Nephron (organoid): ENCODE measurements at regions not wholly inside any gene's neighbourhood (a gene's known extent, or its start where the extent isn't known, plus 50 kb on each side); places are given as distances from the start of the nearest gene placed in this dataset.

Experiments
- H3K27ac Mint-ChIP-seq, 3 experiments: 2 replicates each; pipeline ENCODE4 v1.8.0; 2020; ENCODE audit warnings: mixed read lengths in 3 of 3, mild to moderate bottlenecking in 2 of 3, moderate library complexity in 1 of 3
- H3K27me3 Mint-ChIP-seq: 2 replicates; pipeline ENCODE4 v1.8.0; 2021; ENCODE audit warnings: low read depth, mild to moderate bottlenecking, moderate library complexity, mixed read lengths
- H3K36me3 Mint-ChIP-seq: 2 replicates; pipeline ENCODE4 v1.8.0; 2020; ENCODE audit warnings: low read depth, mixed read lengths
- H3K4me1 Mint-ChIP-seq: 2 replicates; pipeline ENCODE4 v1.8.0; 2020; ENCODE audit warnings: mixed read lengths
- H3K4me3 Mint-ChIP-seq, 3 experiments: 2 replicates each; pipeline ENCODE4 v1.8.0; 2020; ENCODE audit warnings: mild to moderate bottlenecking in 3 of 3, mixed read lengths in 3 of 3, moderate library complexity in 2 of 3
- H3K9me3 Mint-ChIP-seq: 2 replicates; pipeline ENCODE4 v1.8.0; 2020; ENCODE audit warnings: mixed read lengths
- CTCF ChIP-seq, 3 experiments: fragments of 200-600 bp; sonication (generic); IDR thresholded peaks; one replicate each; pipeline ENCODE4 v1.5.0; 2021; ENCODE audit warnings: antibody characterized with exemption in 3 of 3; ENCODE audit not compliant: unreplicated experiment in 3 of 3

- Mint-ChIP-seq H3K4me1 (peaks cover 50% of the 10 kb centered on the region), H3K9me3 (no peaks in the 10 kb centered on the region), H3K36me3 (no peaks in the 10 kb centered on the region), H3K27me3 (peaks cover 7% of the 10 kb centered on the region), H3K27ac (peak overlapping the region; percentile 65 to 89 (median 74)), H3K4me3 (no peak overlapping the region)
- TF ChIP-seq CTCF (IDR thresholded peaks at IDR 0.05; ENCODE audit: unreplicated experiment in 3 of 3) = no peak
Measured at GRCh38 chr6:109315341-109316110, 66.7 kb downstream of the CD164 start.

GRCh38 chr6:109314313-109314712 lies 68.0 kb downstream of the CD164 start:
- TF ChIP-seq CTCF (IDR thresholded peaks at IDR 0.05; ENCODE audit: unreplicated experiment in 3 of 3) = no peak
- Mint-ChIP-seq H3K4me1 (peaks cover 45% of the 10 kb centered on the region), H3K27ac (peak overlapping the region; percentile 31 to 72 (median 61)), H3K9me3 (no peaks in the 10 kb centered on the region), H3K27me3 (peaks cover 7% of the 10 kb centered on the region), H3K4me3 (no peak overlapping the region), H3K36me3 (no peaks in the 10 kb centered on the region)

GRCh38 chr6:109313139-109313538 lies 69.1 kb downstream of the CD164 start:
- Mint-ChIP-seq H3K27me3 (peaks cover 7% of the 10 kb centered on the region), H3K36me3 (no peaks in the 10 kb centered on the region), H3K27ac (no peak overlapping the region), H3K4me1 (peaks cover 34% of the 10 kb centered on the region), H3K9me3 (no peaks in the 10 kb centered on the region), H3K4me3 (no peak overlapping the region)
- no peak for TF ChIP-seq CTCF (IDR thresholded peaks at IDR 0.05; ENCODE audit: unreplicated experiment in 3 of 3)

GRCh38 chr6:109311471-109311870 lies 70.8 kb downstream of the CD164 start:
- TF ChIP-seq CTCF (IDR thresholded peaks at IDR 0.05; ENCODE audit: unreplicated experiment in 3 of 3) = no peak
- no peaks in the 10 kb centered on the region for H3K36me3 Mint-ChIP-seq
- peaks cover 11% of the 10 kb centered on the region for H3K27me3 Mint-ChIP-seq
- H3K4me1 Mint-ChIP-seq = peaks cover 24% of the 10 kb centered on the region
- no peak overlapping the region for H3K27ac Mint-ChIP-seq
- H3K9me3 Mint-ChIP-seq = no peaks in the 10 kb centered on the region
- no peak overlapping the region for H3K4me3 Mint-ChIP-seq

GRCh38 chr6:109309917-109310316 lies 72.3 kb downstream of the CD164 start:
- no peak overlapping the region for H3K4me3 Mint-ChIP-seq
- H3K9me3 Mint-ChIP-seq = no peaks in the 10 kb centered on the region
- H3K4me1 Mint-ChIP-seq = peaks cover 16% of the 10 kb centered on the region
- H3K36me3 Mint-ChIP-seq = no peaks in the 10 kb centered on the region
- peaks cover 11% of the 10 kb centered on the region for H3K27me3 Mint-ChIP-seq
- no peak for TF ChIP-seq CTCF (IDR thresholded peaks at IDR 0.05; ENCODE audit: unreplicated experiment in 3 of 3)
- H3K27ac Mint-ChIP-seq = no peak overlapping the region

GRCh38 chr6:109308018-109308492 lies 74.2 kb downstream of the CD164 start:
- Mint-ChIP-seq H3K9me3 (no peaks in the 10 kb centered on the region), H3K27me3 (peaks cover 4% of the 10 kb centered on the region), H3K4me1 (peaks cover 10% of the 10 kb centered on the region), H3K27ac (no peak overlapping the region), H3K36me3 (no peaks in the 10 kb centered on the region), H3K4me3 (no peak overlapping the region)
- TF ChIP-seq CTCF (IDR thresholded peaks at IDR 0.05; ENCODE audit: unreplicated experiment in 3 of 3) = no peak
